Endothelial cell of umbilical vein (primary cell): ENCODE measurements at regions not wholly inside any gene's neighbourhood (a gene's known extent, or its start where the extent isn't known, plus 50 kb on each side); places are given as distances from the start of the nearest gene placed in this dataset.

Source experiments
- CTCF ChIP-seq, 2 donors: IDR thresholded peaks; 1 replicate in 1 of 2; 2 replicates in 1 of 2; pipeline ENCODE4 v1.5.1; 2011; ENCODE audit warnings: low read length in 2 of 2, mild to moderate bottlenecking in 2 of 2, moderate library complexity in 2 of 2, control low read depth in 1 of 2, inconsistent platforms in 1 of 2, low read depth in 1 of 2; ENCODE audit not compliant: insufficient read depth in 1 of 2; ENCODE audit errors: extremely low read depth in 1 of 2
- EZH2 ChIP-seq: IDR thresholded peaks from 2 replicates; pipeline ENCODE4 v1.6.1; 2012; ENCODE audit warnings: borderline replicate concordance, low read depth, mild to moderate bottlenecking, moderate library complexity, low read length, inconsistent platforms; ENCODE audit not compliant: severe bottlenecking
- MYC ChIP-seq: IDR thresholded peaks from one replicate; pipeline ENCODE4 v1.6.1; 2011; ENCODE audit warnings: mild to moderate bottlenecking, low read depth, low read length
- POLR2A ChIP-seq: IDR thresholded peaks from 2 replicates; pipeline ENCODE4 v1.6.1; 2012; ENCODE audit warnings: low read depth, mild to moderate bottlenecking, control low read depth, low read length
- POLR2AphosphoS5 ChIP-seq: IDR thresholded peaks from 2 replicates; pipeline ENCODE4 v1.6.1; 2012; ENCODE audit warnings: low read depth, mild to moderate bottlenecking, control low read depth, low read length, moderate library complexity; ENCODE audit not compliant: insufficient read depth
- TF ChIP-seq, protein P1 (sequence below): IDR thresholded peaks from 2 replicates; pipeline ENCODE4 v1.6.1; 2011; ENCODE audit not compliant: insufficient read depth, insufficient read length

- no peak for TF ChIP-seq POLR2A
- TF ChIP-seq CTCF (IDR thresholded peaks at IDR 0.05; ENCODE audit: extremely low read depth in 1 of 2, insufficient read depth in 1 of 2, low read depth in 1 of 2, low read length in 2 of 2), result no peak
- TF ChIP-seq POLR2AphosphoS5, result no peak
- no peak for TF ChIP-seq MYC
- TF ChIP-seq EZH2, result no peak
- TF ChIP-seq, protein P1, sequence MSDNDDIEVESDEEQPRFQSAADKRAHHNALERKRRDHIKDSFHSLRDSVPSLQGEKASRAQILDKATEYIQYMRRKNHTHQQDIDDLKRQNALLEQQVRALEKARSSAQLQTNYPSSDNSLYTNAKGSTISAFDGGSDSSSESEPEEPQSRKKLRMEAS, result no peak
Measured at GRCh38 chr6:156517088-156517487, 260.1 kb upstream of the ARID1B start.
